ENCODE measurements at regions not wholly inside any gene's neighbourhood (a gene's known extent, or its start where the extent isn't known, plus 50 kb on each side); places are given as distances from the start of the nearest gene placed in this dataset.

DNA sequence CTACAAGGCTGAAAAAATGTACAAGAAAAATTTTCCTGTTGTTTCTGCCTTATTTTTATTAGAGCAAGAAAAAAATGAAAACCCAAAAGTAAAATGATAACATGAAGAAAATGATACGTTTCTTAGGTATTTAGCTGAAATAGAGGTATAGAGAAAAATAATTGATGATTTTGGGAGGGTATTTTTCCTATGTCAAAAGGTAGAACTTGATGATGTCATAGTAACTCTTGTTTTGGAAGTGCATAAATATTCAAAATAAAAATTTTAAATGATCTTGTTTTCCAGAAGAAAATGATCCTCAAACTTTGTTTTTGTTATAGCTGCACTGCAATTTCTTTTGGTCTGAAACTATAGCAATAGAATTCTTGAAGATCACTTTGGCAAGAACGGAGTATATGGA, 608.8 kb upstream of the BOD1L1 start:
- TF ChIP-seq, protein P1, sequence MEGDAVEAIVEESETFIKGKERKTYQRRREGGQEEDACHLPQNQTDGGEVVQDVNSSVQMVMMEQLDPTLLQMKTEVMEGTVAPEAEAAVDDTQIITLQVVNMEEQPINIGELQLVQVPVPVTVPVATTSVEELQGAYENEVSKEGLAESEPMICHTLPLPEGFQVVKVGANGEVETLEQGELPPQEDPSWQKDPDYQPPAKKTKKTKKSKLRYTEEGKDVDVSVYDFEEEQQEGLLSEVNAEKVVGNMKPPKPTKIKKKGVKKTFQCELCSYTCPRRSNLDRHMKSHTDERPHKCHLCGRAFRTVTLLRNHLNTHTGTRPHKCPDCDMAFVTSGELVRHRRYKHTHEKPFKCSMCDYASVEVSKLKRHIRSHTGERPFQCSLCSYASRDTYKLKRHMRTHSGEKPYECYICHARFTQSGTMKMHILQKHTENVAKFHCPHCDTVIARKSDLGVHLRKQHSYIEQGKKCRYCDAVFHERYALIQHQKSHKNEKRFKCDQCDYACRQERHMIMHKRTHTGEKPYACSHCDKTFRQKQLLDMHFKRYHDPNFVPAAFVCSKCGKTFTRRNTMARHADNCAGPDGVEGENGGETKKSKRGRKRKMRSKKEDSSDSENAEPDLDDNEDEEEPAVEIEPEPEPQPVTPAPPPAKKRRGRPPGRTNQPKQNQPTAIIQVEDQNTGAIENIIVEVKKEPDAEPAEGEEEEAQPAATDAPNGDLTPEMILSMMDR (IDR thresholded peaks at IDR 0.05 in 8 of 11, conservative IDR thresholded peaks at IDR 0.05 in 3 of 11) = no peak
- no peak for TF ChIP-seq POLR2AphosphoS5 (IDR thresholded peaks at IDR 0.05)

Measured in spleen (tissue), 7 donors.